BLaER1 treated with 17β-estradiol and CSF1 and Interleukin-3, amounts not matched to agents 10 nM and 100 nM (cell line): ENCODE measurements at regions not wholly inside any gene's neighbourhood (a gene's known extent, or its start where the extent isn't known, plus 50 kb on each side); places are given as distances from the start of the nearest gene placed in this dataset.

Experiments used
- H3K27ac ChIP-seq, 11 experiments: shearing (Covaris generic); formaldehyde crosslinking; 2 replicates each; pipeline ENCODE4 v1.8.1; 2022
- H3K27me3 ChIP-seq, 11 experiments: shearing (Covaris generic); formaldehyde crosslinking; 2 replicates each; pipeline ENCODE4 v1.8.1; 2022
- H3K36me3 ChIP-seq, 11 experiments: shearing (Covaris generic); formaldehyde crosslinking; 2 replicates each; pipeline ENCODE4 v1.8.1; 2022
- H3K4me1 ChIP-seq, 10 experiments: shearing (Covaris generic); formaldehyde crosslinking; 2 replicates each; pipeline ENCODE4 v1.8.1; 2022
- H3K4me2 ChIP-seq, 11 experiments: shearing (Covaris generic); formaldehyde crosslinking; 2 replicates each; pipeline ENCODE4 v1.8.1; 2022
- H3K4me3 ChIP-seq, 10 experiments: shearing (Covaris generic); formaldehyde crosslinking; 2 replicates each; pipeline ENCODE4 v1.8.1; 2022
- H3K9ac ChIP-seq, 11 experiments: shearing (Covaris generic); formaldehyde crosslinking; 2 replicates each; pipeline ENCODE4 v1.8.1; 2022
- H3K9me3 ChIP-seq, 11 experiments: shearing (Covaris generic); formaldehyde crosslinking; replicated peaks in 1 of 11; 2 replicates each; pipeline ENCODE4 v1.8.1; 2022
- H4K20me1 ChIP-seq, 11 experiments: shearing (Covaris generic); formaldehyde crosslinking; 2 replicates each; pipeline ENCODE4 v1.8.1; 2022
- Cebpa-rat ChIP-seq, 11 experiments: shearing (Covaris generic); IDR thresholded peaks; 2 replicates each; pipeline ENCODE4 v1.8.1; 2022

GRCh38 chr5:166192696-166193095 lies 2098.7 kb upstream of the WWC1 start:
- no peaks in the 10 kb centered on the region for H3K4me1 ChIP-seq
- no peak overlapping the region for H3K9ac ChIP-seq
- TF ChIP-seq Cebpa-rat (IDR thresholded peaks at IDR 0.05) = no peak
- no peak overlapping the region for H3K4me3 ChIP-seq
- H3K4me2 ChIP-seq = no peak overlapping the region
- H3K27ac ChIP-seq = no peak overlapping the region
- no peaks in the 10 kb centered on the region for H4K20me1 ChIP-seq
- no peaks in the 10 kb centered on the region for H3K27me3 ChIP-seq
- no peaks in the 10 kb centered on the region for H3K36me3 ChIP-seq
- no peaks in the 10 kb centered on the region for H3K9me3 ChIP-seq

- Histone ChIP-seq H4K20me1 (no peaks in the 10 kb centered on the region), H3K36me3 (no peaks in the 10 kb centered on the region), H3K27ac (no peak overlapping the region), H3K27me3 (no peaks in the 10 kb centered on the region), H3K9ac (no peak overlapping the region), H3K9me3 (no peaks in the 10 kb centered on the region), H3K4me1 (no peaks in the 10 kb centered on the region), H3K4me2 (no peak overlapping the region), H3K4me3 (no peak overlapping the region)
- no peak for TF ChIP-seq Cebpa-rat (IDR thresholded peaks at IDR 0.05)
Observed at GRCh38 chr5:166195981-166196380, 2095.5 kb upstream of the WWC1 start.

- Histone ChIP-seq H3K4me2 (no peak overlapping the region), H3K9me3 (no peaks in the 10 kb centered on the region), H3K27me3 (no peaks in the 10 kb centered on the region), H3K9ac (no peak overlapping the region), H3K27ac (no peak overlapping the region), H3K36me3 (no peaks in the 10 kb centered on the region), H3K4me3 (no peak overlapping the region), H3K4me1 (no peaks in the 10 kb centered on the region), H4K20me1 (no peaks in the 10 kb centered on the region)
- TF ChIP-seq Cebpa-rat (IDR thresholded peaks at IDR 0.05) = no peak
Observed at GRCh38 chr5:166200532-166200931, 2090.9 kb upstream of the WWC1 start.

GRCh38 chr5:166211640-166212039 lies 2079.8 kb upstream of the WWC1 start:
- peaks cover 0 to 5% (median 0%) of the 10 kb centered on the region in 11 experiments; a peak in 1 of 22 replicates for H3K9me3 ChIP-seq
- no peaks in the 10 kb centered on the region for H3K27me3 ChIP-seq
- H3K27ac ChIP-seq = no peak overlapping the region
- no peak overlapping the region for H3K9ac ChIP-seq
- H3K4me1 ChIP-seq = no peaks in the 10 kb centered on the region
- no peaks in the 10 kb centered on the region for H4K20me1 ChIP-seq
- TF ChIP-seq Cebpa-rat (IDR thresholded peaks at IDR 0.05) = no peak
- no peak overlapping the region for H3K4me3 ChIP-seq
- no peaks in the 10 kb centered on the region for H3K36me3 ChIP-seq
- H3K4me2 ChIP-seq = no peak overlapping the region

GRCh38 chr5:166236327-166236726 lies 2055.1 kb upstream of the WWC1 start:
- H3K4me2 ChIP-seq = no peak overlapping the region

GRCh38 chr5:166240705-166241104 lies 2050.7 kb upstream of the WWC1 start:
- Histone ChIP-seq H3K9ac (no peak overlapping the region), H3K4me3 (no peak overlapping the region), H3K9me3 (peaks cover 4 to 13% (median 9%) of the 10 kb centered on the region in 11 experiments; a peak in 13 of 22 replicates), H3K27me3 (no peaks in the 10 kb centered on the region), H3K4me1 (no peaks in the 10 kb centered on the region), H3K36me3 (no peaks in the 10 kb centered on the region), H3K27ac (no peak overlapping the region), H3K4me2 (no peak overlapping the region), H4K20me1 (no peaks in the 10 kb centered on the region)
- no peak for TF ChIP-seq Cebpa-rat (IDR thresholded peaks at IDR 0.05)

More at GRCh38 chr5:166236327-166236726, 2055.1 kb upstream of the WWC1 start:
- H3K27ac ChIP-seq = no peak overlapping the region
- H3K4me1 ChIP-seq = no peaks in the 10 kb centered on the region
- no peaks in the 10 kb centered on the region for H4K20me1 ChIP-seq
- H3K36me3 ChIP-seq = no peaks in the 10 kb centered on the region
- H3K4me3 ChIP-seq = no peak overlapping the region
- H3K9me3 ChIP-seq = peaks cover 10 to 27% (median 16%) of the 10 kb centered on the region in 11 experiments; a peak in 16 of 22 replicates
- H3K9ac ChIP-seq = no peak overlapping the region
- TF ChIP-seq Cebpa-rat (IDR thresholded peaks at IDR 0.05) = no peak
- H3K27me3 ChIP-seq = no peaks in the 10 kb centered on the region

- H3K36me3 ChIP-seq = no peaks in the 10 kb centered on the region
Observed at GRCh38 chr5:166245556-166245955, 2045.9 kb upstream of the WWC1 start.

GRCh38 chr5:166251786-166252185 lies 2039.7 kb upstream of the WWC1 start:
- Histone ChIP-seq H3K4me2 (no peak overlapping the region), H4K20me1 (no peaks in the 10 kb centered on the region), H3K36me3 (no peaks in the 10 kb centered on the region), H3K4me3 (no peak overlapping the region), H3K27ac (no peak overlapping the region), H3K9me3 (no peaks in the 10 kb centered on the region), H3K4me1 (no peaks in the 10 kb centered on the region), H3K9ac (no peak overlapping the region), H3K27me3 (no peaks in the 10 kb centered on the region)
- no peak for TF ChIP-seq Cebpa-rat (IDR thresholded peaks at IDR 0.05)

More at GRCh38 chr5:166245556-166245955, 2045.9 kb upstream of the WWC1 start:
- no peak for TF ChIP-seq Cebpa-rat (IDR thresholded peaks at IDR 0.05)
- no peaks in the 10 kb centered on the region for H3K9me3 ChIP-seq
- no peak overlapping the region for H3K4me3 ChIP-seq
- H3K27ac ChIP-seq = no peak overlapping the region
- H3K4me2 ChIP-seq = no peak overlapping the region
- no peaks in the 10 kb centered on the region for H4K20me1 ChIP-seq
- H3K4me1 ChIP-seq = no peaks in the 10 kb centered on the region
- no peaks in the 10 kb centered on the region for H3K27me3 ChIP-seq
- no peak overlapping the region for H3K9ac ChIP-seq

GRCh38 chr5:166257661-166258060 lies 2033.8 kb upstream of the WWC1 start:
- H3K4me1 ChIP-seq = no peaks in the 10 kb centered on the region
- H3K4me2 ChIP-seq = no peak overlapping the region
- no peaks in the 10 kb centered on the region for H3K36me3 ChIP-seq
- no peak for TF ChIP-seq Cebpa-rat (IDR thresholded peaks at IDR 0.05)
- no peak overlapping the region for H3K9ac ChIP-seq
- no peaks in the 10 kb centered on the region for H4K20me1 ChIP-seq
- H3K4me3 ChIP-seq = no peak overlapping the region
- no peaks in the 10 kb centered on the region for H3K27me3 ChIP-seq
- H3K27ac ChIP-seq = no peak overlapping the region
- H3K9me3 ChIP-seq = no peaks in the 10 kb centered on the region

- TF ChIP-seq Cebpa-rat (IDR thresholded peaks at IDR 0.05) = no peak
- no peak overlapping the region for H3K4me3 ChIP-seq
Observed at GRCh38 chr5:166262395-166262794, 2029.0 kb upstream of the WWC1 start.

More at GRCh38 chr5:166262395-166262794, 2029.0 kb upstream of the WWC1 start:
- Histone ChIP-seq H3K9ac (no peak overlapping the region), H3K27me3 (no peaks in the 10 kb centered on the region), H3K9me3 (no peaks in the 10 kb centered on the region), H4K20me1 (no peaks in the 10 kb centered on the region), H3K4me2 (no peak overlapping the region), H3K36me3 (no peaks in the 10 kb centered on the region), H3K4me1 (no peaks in the 10 kb centered on the region), H3K27ac (no peak overlapping the region)
